Kidney (tissue), 13 donors: ENCODE measurements at regions not wholly inside any gene's neighbourhood (a gene's known extent, or its start where the extent isn't known, plus 50 kb on each side); places are given as distances from the start of the nearest gene placed in this dataset.

Experiments
- DNase-seq, 5 donors: peaks; one replicate each; pipeline ENCODE4 v3.0.0-alpha.2; 2013 to 2020
- FAIRE-seq: peaks from 2 replicates; lab custom pipeline; 2012; peaks lifted over from hg19 to GRCh38; lab: Jason Lieb, UNC
- H3K27ac ChIP-seq, 2 donors: one replicate each; pipeline ENCODE4 v1.7.0; 2013; ENCODE audit warnings: low read depth in 2 of 2, low read length in 2 of 2, inconsistent platforms in 1 of 2
- H3K27me3 ChIP-seq: one replicate; pipeline ENCODE4 v1.7.1; 2013; ENCODE audit warnings: low read length, inconsistent platforms; ENCODE audit not compliant: control insufficient read depth, insufficient read depth
- H3K36me3 ChIP-seq, 3 donors: one replicate each; pipeline versions ENCODE4 v1.7.0 to v1.7.1; 2013; ENCODE audit warnings: low read length in 3 of 3, control low read depth in 1 of 3, inconsistent platforms in 1 of 3; ENCODE audit not compliant: insufficient read depth in 3 of 3, control insufficient read depth in 2 of 3
- H3K4me1 ChIP-seq, 3 donors: one replicate each; pipeline versions ENCODE4 v1.7.0 to v1.7.1; 2013; ENCODE audit warnings: low read length in 3 of 3, inconsistent platforms in 1 of 3, low read depth in 1 of 3; ENCODE audit not compliant: control insufficient read depth in 2 of 3, insufficient read depth in 2 of 3
- H3K4me3 ChIP-seq, 3 donors: one replicate each; pipeline versions ENCODE4 v1.7.0 to v1.8.1; 2013; ENCODE audit warnings: low read length in 3 of 3, control low read depth in 1 of 3, inconsistent platforms in 1 of 3
- H3K9ac ChIP-seq, 3 donors: one replicate each; pipeline versions ENCODE4 v1.7.0 to v1.7.1; 2013; ENCODE audit warnings: low read length in 3 of 3, control low read depth in 1 of 3, inconsistent platforms in 1 of 3
- H3K9me3 ChIP-seq, 3 donors: one replicate each; pipeline versions ENCODE4 v1.7.0 to v1.7.1; 2013; ENCODE audit warnings: low read length in 3 of 3, control low read depth in 1 of 3, inconsistent platforms in 1 of 3; ENCODE audit not compliant: control insufficient read depth in 2 of 3, insufficient read depth in 1 of 3
- intact Hi-C: fragments of 100-400 bp; cut with DNase I; formaldehyde crosslinking; loops from one replicate; pipeline ENCODE4 v1.11.1; 2022
- TF ChIP-seq, protein P1 (sequence below): IDR thresholded peaks from 3 replicates; pipeline ENCODE4 v1.5.1; 2012; ENCODE audit warnings: mild to moderate bottlenecking, moderate library complexity, borderline replicate concordance; ENCODE audit not compliant: insufficient read depth; ENCODE audit errors: extremely low read depth
- donor health status: control.
- donor health status: control.
- donor health status: control.
- donor health status: control.
- donor health status: control.
- donor health status: DM: yes; HTN: yes; CAD: no.
- donor health status: Normal renal cell carcinoma (clear cell type).

DNA sequence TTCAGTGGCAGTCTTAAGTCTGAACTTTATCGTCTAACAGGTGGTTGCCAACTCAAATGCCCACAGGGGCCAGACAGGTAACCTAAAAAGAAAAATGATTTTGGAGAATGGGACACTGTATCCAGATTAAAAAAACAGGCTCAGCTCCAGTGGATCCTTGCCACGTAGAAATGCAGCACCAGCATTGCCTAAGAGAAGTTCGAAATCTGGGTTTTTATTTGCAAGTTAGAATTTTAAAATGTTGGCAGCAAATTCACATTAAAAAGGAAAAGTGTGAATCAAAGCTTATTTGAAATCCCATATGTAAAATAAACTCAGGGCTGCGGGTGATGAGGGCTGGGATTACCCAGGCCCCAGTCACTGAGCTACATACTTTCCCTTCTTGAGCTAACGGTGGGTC lies 408.5 kb upstream of the SUCLG2 start:
- Histone ChIP-seq H3K4me1 (peaks cover 0 to 6% (median 0%) of the 10 kb centered on the region in 3 donors), H3K4me3 (no peak overlapping the region), H3K27me3 (no peaks in the 10 kb centered on the region), H3K36me3 (no peaks in the 10 kb centered on the region), H3K27ac (no peak overlapping the region), H3K9me3 (no peaks in the 10 kb centered on the region), H3K9ac (no peak overlapping the region)
- no peak for FAIRE-seq
- DNase-seq = no peak
- TF ChIP-seq, protein P1, sequence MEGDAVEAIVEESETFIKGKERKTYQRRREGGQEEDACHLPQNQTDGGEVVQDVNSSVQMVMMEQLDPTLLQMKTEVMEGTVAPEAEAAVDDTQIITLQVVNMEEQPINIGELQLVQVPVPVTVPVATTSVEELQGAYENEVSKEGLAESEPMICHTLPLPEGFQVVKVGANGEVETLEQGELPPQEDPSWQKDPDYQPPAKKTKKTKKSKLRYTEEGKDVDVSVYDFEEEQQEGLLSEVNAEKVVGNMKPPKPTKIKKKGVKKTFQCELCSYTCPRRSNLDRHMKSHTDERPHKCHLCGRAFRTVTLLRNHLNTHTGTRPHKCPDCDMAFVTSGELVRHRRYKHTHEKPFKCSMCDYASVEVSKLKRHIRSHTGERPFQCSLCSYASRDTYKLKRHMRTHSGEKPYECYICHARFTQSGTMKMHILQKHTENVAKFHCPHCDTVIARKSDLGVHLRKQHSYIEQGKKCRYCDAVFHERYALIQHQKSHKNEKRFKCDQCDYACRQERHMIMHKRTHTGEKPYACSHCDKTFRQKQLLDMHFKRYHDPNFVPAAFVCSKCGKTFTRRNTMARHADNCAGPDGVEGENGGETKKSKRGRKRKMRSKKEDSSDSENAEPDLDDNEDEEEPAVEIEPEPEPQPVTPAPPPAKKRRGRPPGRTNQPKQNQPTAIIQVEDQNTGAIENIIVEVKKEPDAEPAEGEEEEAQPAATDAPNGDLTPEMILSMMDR = no peak
- intact Hi-C loops = no loop called here

DNA sequence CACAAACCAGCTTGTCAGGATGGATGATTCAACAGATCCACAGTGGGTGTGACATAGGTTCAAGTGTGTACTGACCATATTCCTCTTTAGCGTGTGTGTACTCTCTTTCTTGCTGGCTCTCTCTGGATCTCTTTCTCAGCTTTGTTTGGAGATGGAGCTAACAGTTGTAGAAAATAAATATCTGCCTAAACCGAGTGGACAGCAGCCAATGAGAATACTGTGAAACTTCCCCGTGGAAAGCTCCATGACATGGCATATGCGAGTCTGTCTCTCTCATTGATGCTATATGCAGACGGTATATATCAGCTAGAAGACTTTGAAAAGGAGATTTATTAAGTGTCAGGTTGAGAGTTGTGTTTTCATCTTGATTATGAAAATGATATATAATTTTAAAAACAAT lies 406.5 kb upstream of the SUCLG2 start:
- DNase-seq = no peak
- intact Hi-C loops = no loop called here

DNA sequence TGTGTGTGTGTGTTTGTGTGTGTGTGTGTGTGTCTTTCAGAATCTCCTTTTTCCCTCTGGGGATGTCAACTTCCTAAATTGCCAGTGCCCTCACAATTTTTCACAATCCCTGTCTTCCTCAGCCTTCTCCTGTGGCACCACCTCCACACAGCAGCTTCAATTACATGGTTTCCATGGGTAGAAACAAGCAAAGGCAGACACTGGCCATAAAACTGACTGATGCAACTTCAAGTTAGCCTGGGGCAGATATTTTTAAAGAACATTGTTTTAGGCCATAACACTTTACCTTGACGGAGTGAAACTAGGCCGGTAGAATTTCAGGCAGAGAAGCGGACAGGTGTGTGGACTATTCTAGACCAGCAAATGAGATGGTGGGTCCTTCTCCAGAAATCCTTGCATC lies 405.8 kb upstream of the SUCLG2 start:
- Histone ChIP-seq H3K4me1 (peaks cover 0 to 6% (median 0%) of the 10 kb centered on the region in 3 donors), H3K4me3 (no peak overlapping the region), H3K27me3 (no peaks in the 10 kb centered on the region), H3K9me3 (no peaks in the 10 kb centered on the region), H3K9ac (no peak overlapping the region), H3K36me3 (no peaks in the 10 kb centered on the region), H3K27ac (no peak overlapping the region)
- intact Hi-C loops = no loop called here
- FAIRE-seq (no peak), DNase-seq (peak in 3 of 5 donors; percentile 41 to 63 (median 46))
- TF ChIP-seq, protein P1 = no peak

More for the DNA sequence above, 406.5 kb upstream of the SUCLG2 start:
- Histone ChIP-seq H3K4me1 (peaks cover 0 to 6% (median 0%) of the 10 kb centered on the region in 3 donors), H3K9me3 (no peaks in the 10 kb centered on the region), H3K9ac (no peak overlapping the region), H3K27me3 (no peaks in the 10 kb centered on the region), H3K27ac (no peak overlapping the region), H3K4me3 (no peak overlapping the region), H3K36me3 (no peaks in the 10 kb centered on the region)
- TF ChIP-seq, protein P1 = no peak
- FAIRE-seq = no peak

DNA sequence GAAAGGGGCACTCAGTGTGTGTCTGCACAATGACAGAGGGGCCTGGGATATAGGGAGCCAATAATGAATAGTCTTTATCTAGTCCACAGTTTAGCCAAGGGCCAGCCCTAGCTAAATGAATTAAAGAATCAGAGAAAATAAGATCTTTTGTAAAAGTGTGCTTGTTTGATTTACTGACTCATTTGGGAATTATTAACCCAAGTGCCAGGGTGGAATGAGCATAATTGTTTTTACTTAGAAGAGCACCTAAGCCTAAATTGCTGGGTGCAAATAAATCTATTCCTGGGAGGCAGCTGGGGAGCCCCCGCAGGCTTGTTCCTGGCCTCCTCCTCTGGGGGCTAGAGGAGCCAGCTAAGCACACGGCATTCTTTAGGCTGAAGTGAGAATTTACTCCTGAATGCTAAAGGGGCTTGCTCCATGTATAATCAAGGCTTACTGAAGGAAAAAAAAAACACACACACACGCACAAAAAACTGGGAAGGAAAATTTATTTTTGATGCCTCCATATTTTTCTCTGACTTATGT lies 405.3 kb upstream of the SUCLG2 start:
- Histone ChIP-seq H3K36me3 (no peaks in the 10 kb centered on the region), H3K4me1 (peaks cover 0 to 6% (median 0%) of the 10 kb centered on the region in 3 donors), H3K27me3 (no peaks in the 10 kb centered on the region), H3K27ac (no peak overlapping the region), H3K9me3 (no peaks in the 10 kb centered on the region), H3K4me3 (no peak overlapping the region), H3K9ac (no peak overlapping the region)
- TF ChIP-seq, protein P1 = no peak
- FAIRE-seq (no peak), DNase-seq (peak in 4 of 5 donors; percentile 18 to 55 (median 40))
- intact Hi-C loops = no loop called here
